Inferior parietal cortex (tissue), 1 donor: ENCODE measurements at regions not wholly inside any gene's neighbourhood (a gene's known extent, or its start where the extent isn't known, plus 50 kb on each side); places are given as distances from the start of the nearest gene placed in this dataset.
"Not testable (repeated sequence)": the region's sequence is repeated elsewhere in the genome, so short reads cannot be mapped to it uniquely, and the experiment has no call there.

ENCODE experiments used
- DNase-seq: peaks from one replicate; pipeline ENCODE4 v3.0.0-alpha.2; 2016; ENCODE audit errors: extremely low spot score

- DNase-seq, result no peak
Observed at GRCh38 chr4:174183259-174183658, 100.2 kb downstream of the FBXO8 start.

- DNase-seq, result no peak
Observed at GRCh38 chr4:174181827-174182226, 101.6 kb downstream of the FBXO8 start.

- DNase-seq, result no peak
Observed at GRCh38 chr4:174177536-174177935, 105.9 kb downstream of the FBXO8 start.

- DNase-seq, result not testable (repeated sequence)
Observed at GRCh38 chr4:174175836-174176235, 107.6 kb downstream of the FBXO8 start.

DNA sequence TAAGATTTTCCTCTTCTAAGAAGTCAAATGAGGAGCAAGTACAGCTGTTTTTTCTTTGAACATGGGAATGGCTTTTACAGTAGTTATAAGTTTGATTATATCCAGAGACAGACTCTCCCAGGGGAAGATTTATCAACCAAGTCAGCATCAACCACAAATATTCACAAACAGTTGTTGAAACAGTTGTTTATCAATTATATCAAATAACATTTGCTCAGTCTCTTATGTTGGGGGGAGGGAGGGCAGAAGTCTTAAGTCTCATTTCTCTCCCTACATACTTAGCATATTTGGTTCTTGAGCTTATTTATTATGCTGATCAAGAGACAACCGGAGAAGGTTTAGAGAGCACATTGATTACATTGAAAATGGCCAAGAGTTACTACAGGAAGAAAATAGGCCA lies 110.1 kb downstream of the FBXO8 start:
- DNase-seq, result no peak

GRCh38 chr4:174172274-174172673 lies 111.2 kb downstream of the FBXO8 start:
- no peak for DNase-seq

GRCh38 chr4:174170906-174171305 lies 112.6 kb downstream of the FBXO8 start:
- no peak for DNase-seq

DNA sequence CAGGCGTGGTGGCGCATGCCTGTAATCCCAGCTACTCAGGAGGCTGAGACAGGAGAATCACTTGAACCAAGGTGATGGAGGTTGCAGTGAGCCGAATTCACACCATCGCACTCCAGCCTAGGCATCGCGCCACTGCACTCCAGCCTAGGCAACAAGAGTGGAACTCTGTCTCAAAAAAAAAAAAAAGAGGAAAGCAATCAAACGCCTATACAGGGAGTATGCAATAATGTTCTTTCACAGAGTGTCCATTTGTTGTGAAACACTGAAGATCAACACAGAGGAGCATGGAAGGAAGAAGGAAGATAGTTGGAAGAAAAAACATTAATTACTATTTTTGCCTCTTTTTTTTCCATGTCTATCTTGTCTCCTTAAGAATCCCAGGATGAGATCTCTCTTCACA lies 113.4 kb downstream of the FBXO8 start:
- DNase-seq, result no peak

DNA sequence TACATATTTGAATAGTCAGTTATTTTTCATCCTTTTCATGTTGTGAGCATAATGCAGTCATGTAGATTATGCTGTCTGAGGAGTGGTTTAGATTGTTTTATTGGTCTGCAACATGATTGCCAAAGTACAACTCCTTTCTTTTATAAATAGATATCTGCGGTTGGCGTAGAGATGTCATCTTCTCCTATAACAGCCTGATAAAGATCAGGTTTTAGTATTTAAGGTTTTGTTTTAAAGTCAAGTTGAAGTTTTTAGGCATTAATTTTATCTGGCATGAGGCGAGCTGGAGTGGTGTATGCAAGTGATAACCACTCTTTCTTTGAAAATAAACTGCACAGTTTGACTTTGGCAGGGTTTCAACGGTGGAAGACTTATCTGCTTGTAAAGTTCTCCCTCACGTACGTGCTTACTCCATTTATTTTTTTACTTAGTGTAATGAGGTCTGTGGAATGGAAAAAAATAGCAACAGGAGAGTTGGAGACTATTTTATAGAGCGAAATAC lies 126.3 kb downstream of the FBXO8 start:
- DNase-seq, result no peak

DNA sequence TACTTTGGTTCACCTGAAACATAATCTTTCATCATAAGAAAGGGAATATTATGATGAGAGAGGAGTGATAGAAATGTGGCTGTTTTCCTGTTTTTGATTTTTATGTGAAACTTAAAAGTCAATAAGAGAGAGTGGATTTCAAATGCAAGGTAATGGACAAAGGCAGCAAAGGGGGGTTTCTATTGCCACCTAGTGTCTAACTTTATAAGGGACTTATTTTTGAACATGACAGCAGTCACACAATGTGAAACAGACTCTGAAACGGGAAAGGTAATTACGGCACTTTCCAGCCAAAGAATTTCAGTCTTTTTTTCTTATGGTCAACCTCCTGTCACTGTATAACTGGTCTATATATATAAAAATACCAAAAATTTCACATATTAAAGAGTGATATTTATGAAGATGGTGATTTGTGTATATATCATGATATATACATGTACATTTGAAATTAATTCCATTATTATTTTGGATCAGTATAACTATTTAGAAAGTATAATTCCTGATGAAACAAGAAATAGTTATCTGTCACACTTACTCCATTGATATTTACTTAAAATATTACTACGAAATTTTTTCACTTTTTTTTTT lies 127.1 kb downstream of the FBXO8 start:
- DNase-seq, result peak; percentile 63

GRCh38 chr4:174154215-174154854 lies 129.1 kb downstream of the FBXO8 start:
- DNase-seq, result peak; percentile 25

DNA sequence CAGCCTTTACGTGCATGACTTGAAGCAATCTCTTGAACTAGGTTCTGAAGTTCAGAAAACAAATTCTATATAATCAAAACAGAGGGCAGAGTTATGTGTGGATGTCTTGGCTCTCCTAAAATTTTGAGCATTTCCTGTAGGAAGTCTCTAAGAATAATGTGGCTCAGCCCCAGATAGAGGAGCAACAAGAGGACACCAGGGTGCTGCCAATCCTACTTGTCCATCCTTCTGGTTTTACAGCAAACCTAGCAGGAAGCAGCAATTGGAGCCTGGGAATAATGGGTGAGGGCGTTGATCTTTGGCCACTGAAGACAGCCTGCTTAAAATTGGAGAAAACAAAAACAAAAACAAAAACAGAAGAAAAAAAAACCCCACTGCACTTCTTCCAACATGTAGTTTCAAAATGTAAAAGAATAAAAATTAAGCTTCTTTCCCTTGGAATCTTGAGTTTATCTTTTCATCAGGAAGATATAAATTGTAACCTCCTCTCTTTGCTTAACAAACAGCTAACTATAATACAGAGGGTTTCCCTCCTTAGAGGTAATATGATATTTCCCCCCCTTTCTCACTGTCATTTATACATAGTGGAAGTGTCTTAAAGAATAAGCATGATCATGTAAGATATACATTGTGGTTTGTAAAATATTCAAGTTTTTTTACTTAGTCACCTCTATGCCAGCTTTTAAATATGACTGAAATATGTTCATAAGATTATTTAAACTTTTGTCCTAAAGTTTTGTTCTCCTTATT lies 130.6 kb downstream of the FBXO8 start:
- no peak for DNase-seq

DNA sequence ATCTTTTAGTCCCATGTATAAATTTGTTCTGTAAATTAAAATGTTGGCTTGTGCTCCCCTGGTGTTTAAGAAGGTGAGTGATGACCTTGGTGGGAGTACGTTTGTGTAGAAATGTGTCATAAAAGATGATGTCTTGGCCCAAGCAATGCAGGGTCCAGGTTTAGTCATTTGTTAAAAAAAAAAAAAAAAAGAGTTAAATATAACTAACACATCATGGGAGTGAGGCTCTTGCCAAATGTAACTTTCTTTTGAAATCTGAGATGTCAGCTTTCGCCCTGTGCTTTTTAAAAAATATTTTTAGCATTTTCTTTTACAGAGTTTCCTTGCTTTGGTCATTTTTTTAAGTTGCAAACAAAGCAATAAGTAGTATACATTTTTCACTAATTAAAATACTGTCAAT lies 135.6 kb downstream of the FBXO8 start:
- no peak for DNase-seq

DNA sequence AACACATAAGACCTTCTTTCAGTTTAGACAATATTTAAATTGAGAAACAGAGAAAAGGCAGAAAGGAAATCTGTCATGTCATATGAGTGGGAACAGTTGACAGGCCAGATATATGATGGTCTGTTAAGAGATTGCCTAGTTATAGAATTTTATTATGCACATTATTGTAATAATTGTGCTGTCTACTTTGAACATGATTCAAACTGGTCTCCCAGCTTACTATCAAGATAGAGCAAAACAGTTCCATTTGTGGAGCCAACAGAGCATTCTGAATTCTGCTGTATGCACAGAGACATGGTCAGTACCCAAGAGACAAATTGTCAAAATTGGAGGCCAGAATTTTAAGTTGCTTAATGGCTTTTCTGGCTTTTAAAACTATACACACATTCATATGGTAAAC lies 139.4 kb downstream of the FBXO8 start:
- no peak for DNase-seq

GRCh38 chr4:174141876-174142275 lies 141.6 kb downstream of the FBXO8 start:
- no peak for DNase-seq

DNA sequence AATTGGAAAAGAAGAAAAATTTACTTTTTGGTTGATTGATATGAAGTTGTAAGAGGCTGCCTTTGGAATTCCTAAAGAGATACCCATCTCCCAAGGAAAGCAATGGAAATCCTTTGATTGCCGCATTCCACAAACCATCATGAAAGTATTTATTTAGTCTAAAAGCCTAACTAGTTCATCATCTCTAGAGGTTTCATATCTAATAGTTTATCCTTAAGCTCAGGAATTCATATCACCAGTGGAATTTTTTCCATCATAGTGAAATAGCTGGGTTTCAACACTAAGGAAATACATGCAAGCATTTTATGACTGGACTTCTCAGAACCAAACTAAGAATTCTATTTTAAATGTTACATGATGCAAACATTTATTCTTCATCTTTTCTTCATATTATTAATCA lies 144.9 kb downstream of the FBXO8 start:
- DNase-seq, result no peak

DNA sequence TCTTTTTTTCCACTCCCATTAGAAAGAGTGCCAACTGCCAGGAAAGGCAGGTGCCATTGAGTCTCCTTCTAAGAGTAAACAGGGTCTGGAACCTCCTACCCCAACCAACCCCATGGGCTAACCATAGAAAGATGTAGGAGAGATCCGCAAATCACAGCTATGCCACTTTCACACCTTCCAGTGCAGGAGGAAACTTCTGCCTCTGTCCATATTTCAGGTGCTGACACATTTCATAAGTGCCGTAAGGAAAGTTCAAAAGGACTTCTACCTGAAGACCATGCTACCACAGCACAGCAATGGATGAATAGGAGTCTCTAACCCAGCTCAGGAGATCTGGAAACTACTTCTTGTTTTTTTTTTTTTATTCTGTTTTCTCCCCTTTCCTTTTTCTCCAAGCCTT lies 145.8 kb downstream of the FBXO8 start:
- no peak for DNase-seq

GRCh38 chr4:174135936-174136406 lies 147.5 kb downstream of the FBXO8 start:
- no peak for DNase-seq

- no peak for DNase-seq
Observed at GRCh38 chr4:174135530-174135929, 147.9 kb downstream of the FBXO8 start.

GRCh38 chr4:174134361-174134760 lies 149.1 kb downstream of the FBXO8 start:
- no peak for DNase-seq

DNA sequence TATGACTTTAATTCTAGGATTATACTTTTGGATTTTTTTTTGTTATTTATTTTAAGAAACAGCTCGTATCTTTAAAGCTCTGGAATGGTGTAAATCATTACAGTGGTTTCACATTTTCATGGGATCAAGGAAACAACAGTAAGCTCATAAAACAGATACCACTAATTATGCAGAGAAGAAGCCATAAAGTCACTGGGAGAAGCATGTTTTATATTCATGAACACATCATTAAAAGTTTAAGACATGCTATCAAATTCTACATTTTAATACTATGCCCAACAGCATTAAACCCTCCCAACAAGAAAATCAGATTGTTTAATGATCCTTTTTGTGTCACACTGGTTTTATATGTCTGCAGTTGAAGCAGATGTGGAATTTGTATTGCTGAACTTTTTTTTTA lies 149.9 kb downstream of the FBXO8 start:
- DNase-seq, result no peak

- DNase-seq, result no peak
Observed at GRCh38 chr4:174131901-174132300, 151.6 kb downstream of the FBXO8 start.

- DNase-seq, result no peak
Observed at GRCh38 chr4:174122705-174123104, 160.8 kb downstream of the FBXO8 start.
